H1 (cell line): ENCODE measurements at regions not wholly inside any gene's neighbourhood (a gene's known extent, or its start where the extent isn't known, plus 50 kb on each side); places are given as distances from the start of the nearest gene placed in this dataset.

Source experiments
- CHD7 ChIP-seq: fragments of 300-600 bp; sonication (generic); IDR thresholded peaks from 2 replicates; pipeline ENCODE4 v1.7.1; 2012; ENCODE audit warnings: low read length, moderate library complexity, mild to moderate bottlenecking, inconsistent platforms; ENCODE audit not compliant: insufficient replicate concordance
- CTCF ChIP-seq, 3 experiments: IDR thresholded peaks; 1 replicate in 2 of 3; 2 replicates in 1 of 3; pipeline versions ENCODE4 v1.5.1 to v1.6.1; 2011; ENCODE audit warnings: low read length in 3 of 3, mild to moderate bottlenecking in 3 of 3, inconsistent platforms in 2 of 3, low read depth in 1 of 3, moderate library complexity in 1 of 3; ENCODE audit not compliant: insufficient read depth in 1 of 3; ENCODE audit errors: control extremely low read depth in 1 of 3
- GTF2F1 ChIP-seq: IDR thresholded peaks from 2 replicates; pipeline ENCODE4 v1.6.1; 2012; ENCODE audit warnings: low read depth, low read length, improper control_type of control experiment, borderline replicate concordance
- PHF8 ChIP-seq: fragments of 200-600 bp; sonication (generic); conservative IDR thresholded peaks from 2 replicates; pipeline ENCODE4 v1.7.1; 2012; ENCODE audit warnings: low read depth, mild to moderate bottlenecking, inconsistent platforms, low read length, moderate library complexity
- POU5F1 ChIP-seq: IDR thresholded peaks from 2 replicates; pipeline ENCODE4 v1.6.1; 2011; ENCODE audit warnings: low read depth, mild to moderate bottlenecking, low read length, moderate library complexity
- RNF2 ChIP-seq: fragments of 200-900, 300-1000 bp; sonication (generic); IDR thresholded peaks from 2 replicates; pipeline ENCODE4 v1.7.1; 2016; ENCODE audit warnings: borderline replicate concordance, low read depth, mild to moderate bottlenecking, antibody characterized with exemption, low read length; ENCODE audit not compliant: poor library complexity, severe bottlenecking; ENCODE audit errors: missing control alignments
- YY1 ChIP-seq: IDR thresholded peaks from 2 replicates; pipeline ENCODE4 v1.6.1; 2011; ENCODE audit warnings: low read depth, mild to moderate bottlenecking, low read length

- no peak for TF ChIP-seq POU5F1
- TF ChIP-seq RNF2: no peak
- no peak for TF ChIP-seq YY1
- TF ChIP-seq CHD7: no peak
- no peak for TF ChIP-seq GTF2F1
- no peak for TF ChIP-seq PHF8
- TF ChIP-seq CTCF (IDR thresholded peaks at IDR 0.05; ENCODE audit: control extremely low read depth in 1 of 3, insufficient read depth in 1 of 3, low read depth in 1 of 3, low read length in 3 of 3): no peak
- TF ChIP-seq, all 59 proteins: peak for 0
These were observed 113.6 kb downstream of the IRX1 start (continued) for GRCh38 chr5:3709068-3709716.
